Glomerular visceral epithelial cell (primary cell): ENCODE measurements at regions not wholly inside any gene's neighbourhood (a gene's known extent, or its start where the extent isn't known, plus 50 kb on each side); places are given as distances from the start of the nearest gene placed in this dataset.

Experiments
- DNase-seq: peaks from one replicate; pipeline ENCODE4 v3.0.0-alpha.2; 2016; ENCODE audit errors: extremely low spot score

- DNase-seq: no peak
Measured at GRCh38 chr3:62981962-62982361, 106.7 kb upstream of the CADPS start.

GRCh38 chr3:62982795-62983455 lies 107.7 kb upstream of the CADPS start:
- no peak for DNase-seq

- no peak for DNase-seq
Measured at GRCh38 chr3:62986061-62986460, 110.8 kb upstream of the CADPS start.

- no peak for DNase-seq
Measured at GRCh38 chr3:62987721-62988120, 112.5 kb upstream of the CADPS start.

GRCh38 chr3:62990704-62991413 lies 115.6 kb upstream of the CADPS start:
- no peak for DNase-seq

GRCh38 chr3:62992520-62992919 lies 117.3 kb upstream of the CADPS start:
- no peak for DNase-seq

- DNase-seq: no peak
Measured at GRCh38 chr3:62995119-62995518, 119.9 kb upstream of the CADPS start.

GRCh38 chr3:62995530-62995929 lies 120.3 kb upstream of the CADPS start:
- no peak for DNase-seq

GRCh38 chr3:62997369-62997768 lies 122.2 kb upstream of the CADPS start:
- DNase-seq: no peak

- DNase-seq: no peak
Measured at GRCh38 chr3:62999158-62999557, 123.9 kb upstream of the CADPS start.

GRCh38 chr3:62999791-63000190 lies 124.6 kb upstream of the CADPS start:
- DNase-seq: no peak

- no peak for DNase-seq
Measured at GRCh38 chr3:63004448-63004847, 129.2 kb upstream of the CADPS start.

GRCh38 chr3:63015614-63016309 lies 140.5 kb upstream of the CADPS start:
- no peak for DNase-seq

- no peak for DNase-seq
Measured at GRCh38 chr3:63022114-63022513, 146.9 kb upstream of the CADPS start.

GRCh38 chr3:63026722-63027121 lies 151.5 kb upstream of the CADPS start:
- no peak for DNase-seq

- no peak for DNase-seq
Measured at GRCh38 chr3:63029326-63029725, 154.1 kb upstream of the CADPS start.

- DNase-seq: no peak
Measured at GRCh38 chr3:63029921-63030320, 154.7 kb upstream of the CADPS start.

GRCh38 chr3:63030666-63031065 lies 155.4 kb upstream of the CADPS start:
- no peak for DNase-seq

- DNase-seq: no peak
Measured at GRCh38 chr3:63032881-63033280, 157.7 kb upstream of the CADPS start.

- no peak for DNase-seq
Measured at GRCh38 chr3:63034101-63034500, 158.9 kb upstream of the CADPS start.

- DNase-seq: no peak
Measured at GRCh38 chr3:63037116-63037515, 161.9 kb upstream of the CADPS start.

GRCh38 chr3:63042833-63043232 lies 167.6 kb upstream of the CADPS start:
- no peak for DNase-seq

- no peak for DNase-seq
Measured at GRCh38 chr3:63043631-63044030, 168.4 kb upstream of the CADPS start.
